ENCODE measurements at regions not wholly inside any gene's neighbourhood (a gene's known extent, or its start where the extent isn't known, plus 50 kb on each side); places are given as distances from the start of the nearest gene placed in this dataset.

DNA sequence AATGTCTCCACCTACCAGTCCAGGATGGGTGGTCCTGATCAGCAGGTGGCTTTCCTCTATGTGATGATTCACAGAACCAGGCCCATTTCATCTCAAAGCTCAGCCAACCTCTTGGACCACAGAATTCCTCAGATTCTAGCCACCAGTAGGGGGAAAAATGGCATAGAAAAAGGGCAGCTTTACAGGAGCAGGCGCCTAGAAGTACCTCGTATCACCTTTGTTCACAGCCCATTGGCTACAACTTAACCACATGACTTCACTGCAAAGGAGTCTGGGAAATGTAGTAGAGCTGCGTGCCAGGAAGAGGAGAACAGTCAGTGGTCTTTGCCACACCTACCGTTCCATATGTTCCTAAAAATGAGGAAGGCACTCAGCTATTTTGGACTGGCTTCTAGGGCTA, 62.8 kb upstream of the DTNA start:
- no peak for DNase-seq

DNA sequence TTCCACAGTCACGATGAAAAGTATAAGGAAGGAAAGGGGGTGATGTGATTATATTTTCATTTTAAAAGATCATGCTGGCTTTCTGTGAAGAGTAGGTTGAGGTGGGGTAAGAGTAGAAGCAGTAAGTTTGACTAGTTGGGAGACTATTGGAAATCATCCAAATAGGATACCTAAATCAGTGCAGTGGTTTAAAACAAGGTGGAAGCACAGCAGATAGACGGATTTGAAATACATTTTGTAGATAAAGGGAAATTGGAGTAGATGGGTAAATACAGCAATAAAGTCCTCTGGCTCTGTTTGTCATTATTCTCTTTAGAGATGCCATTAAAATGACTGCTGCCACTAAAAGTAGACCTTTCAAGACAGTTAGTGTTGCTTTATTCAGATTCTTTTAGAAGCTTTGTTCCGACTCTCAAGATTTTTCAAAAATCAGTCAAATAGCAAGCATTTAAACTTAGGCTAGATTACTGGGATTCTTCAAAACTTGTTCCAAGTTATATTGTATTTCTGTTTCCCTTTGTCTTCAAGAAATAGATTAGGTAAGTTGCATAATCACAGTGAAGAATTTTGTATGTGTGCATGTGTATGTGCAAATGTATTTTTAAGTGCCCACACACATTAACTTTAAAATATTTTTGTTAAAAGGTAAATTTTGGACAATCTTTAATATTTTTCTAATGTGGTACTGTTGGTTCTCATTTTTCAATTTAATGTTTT, 61.7 kb upstream of the DTNA start:
- no peak for DNase-seq

DNA sequence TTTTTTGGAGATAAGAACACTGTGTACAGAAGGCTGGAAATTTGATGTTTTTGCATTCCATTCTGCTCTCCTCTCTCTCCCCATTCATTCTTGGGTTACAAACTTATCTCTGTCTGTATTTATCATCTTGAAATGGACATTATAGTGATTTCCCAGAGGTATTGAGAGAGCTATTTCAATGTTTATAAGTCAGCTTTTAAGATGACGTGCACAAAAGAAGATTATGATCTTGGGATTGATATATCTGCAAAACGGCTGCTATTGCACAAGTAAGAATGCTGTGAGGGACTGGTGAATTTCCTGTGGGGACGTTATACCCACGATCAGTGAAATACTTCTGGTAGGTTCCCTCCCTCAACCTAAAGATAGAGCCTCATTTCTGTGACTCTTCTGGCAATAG, 61.0 kb upstream of the DTNA start:
- DNase-seq, result no peak

DNA sequence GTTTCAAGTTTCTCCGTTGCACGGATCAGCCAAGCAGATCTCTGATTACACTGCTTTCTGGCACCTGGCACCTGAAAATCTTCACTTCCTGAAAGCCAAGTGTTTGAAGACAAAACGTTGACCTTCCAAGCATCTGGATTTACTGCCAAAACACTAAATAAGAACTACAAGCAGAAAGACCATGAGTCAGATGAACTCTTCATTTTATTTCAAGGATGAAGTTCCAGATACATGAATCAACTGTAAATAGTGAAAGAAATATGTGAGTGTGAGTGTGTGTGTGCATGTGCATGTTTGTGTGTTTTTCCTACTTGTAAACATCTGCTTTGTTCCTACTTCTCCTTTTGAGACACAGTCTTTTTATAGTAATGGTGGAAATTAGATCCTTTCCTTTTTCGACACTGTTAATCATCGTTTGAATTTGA, 60.0 kb upstream of the DTNA start:
- DNase-seq, result no peak

DNA sequence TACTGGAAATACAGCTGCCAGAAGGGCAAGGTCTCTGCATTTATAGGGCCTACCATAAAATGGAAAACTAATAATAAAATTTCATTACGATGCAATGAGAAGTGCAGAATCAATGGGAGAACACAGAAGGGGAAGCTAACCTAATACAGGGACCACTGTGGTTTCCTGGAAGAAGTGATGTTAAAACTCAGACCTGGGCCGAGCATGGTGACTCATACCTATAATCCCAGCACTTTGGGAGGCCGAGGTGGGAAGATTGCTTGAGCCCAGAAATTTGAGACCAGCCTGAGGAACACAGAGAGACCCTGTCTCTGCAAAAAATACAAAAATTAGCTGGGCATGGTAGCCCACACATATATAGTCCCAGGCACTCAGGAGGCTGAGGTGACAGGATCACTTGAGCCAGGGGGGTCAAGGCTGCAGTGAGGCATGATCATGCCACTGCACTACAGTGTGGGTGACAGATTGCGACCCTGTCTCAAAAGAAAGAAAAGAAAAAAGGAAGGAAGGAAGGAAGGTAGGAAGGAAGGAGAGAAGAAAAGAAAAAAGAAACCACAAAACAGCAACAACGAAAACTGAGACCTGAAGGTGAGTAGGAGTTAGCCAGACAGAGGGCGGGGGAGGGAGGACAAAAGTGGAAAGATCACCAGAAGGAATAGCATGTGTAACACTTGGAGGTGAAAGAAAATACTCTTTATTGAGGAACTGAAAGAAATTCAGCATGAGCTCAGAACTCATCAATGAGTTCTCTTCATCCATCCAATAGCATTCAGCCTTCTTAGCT, 58.3 kb upstream of the DTNA start:
- DNase-seq, result no peak

DNA sequence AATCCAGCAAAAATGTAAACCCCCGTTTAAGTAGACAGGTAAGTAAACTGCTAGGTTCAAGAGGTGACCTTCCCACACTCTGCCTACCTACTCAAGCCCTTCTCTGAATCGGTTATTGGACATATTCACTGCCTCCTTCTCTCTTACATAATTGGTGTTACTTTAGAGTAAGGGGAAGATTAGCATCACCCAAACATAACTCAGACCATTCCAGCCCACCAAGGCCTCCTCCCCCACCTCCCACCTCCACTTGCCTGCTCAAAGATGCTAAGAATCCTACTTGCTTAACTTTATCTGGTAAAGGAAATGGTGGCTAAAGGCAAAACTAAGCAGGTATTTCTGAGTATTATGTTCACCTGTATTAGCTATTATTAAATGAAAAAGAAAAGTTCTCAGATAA, 55.0 kb upstream of the DTNA start:
- DNase-seq, result no peak

DNA sequence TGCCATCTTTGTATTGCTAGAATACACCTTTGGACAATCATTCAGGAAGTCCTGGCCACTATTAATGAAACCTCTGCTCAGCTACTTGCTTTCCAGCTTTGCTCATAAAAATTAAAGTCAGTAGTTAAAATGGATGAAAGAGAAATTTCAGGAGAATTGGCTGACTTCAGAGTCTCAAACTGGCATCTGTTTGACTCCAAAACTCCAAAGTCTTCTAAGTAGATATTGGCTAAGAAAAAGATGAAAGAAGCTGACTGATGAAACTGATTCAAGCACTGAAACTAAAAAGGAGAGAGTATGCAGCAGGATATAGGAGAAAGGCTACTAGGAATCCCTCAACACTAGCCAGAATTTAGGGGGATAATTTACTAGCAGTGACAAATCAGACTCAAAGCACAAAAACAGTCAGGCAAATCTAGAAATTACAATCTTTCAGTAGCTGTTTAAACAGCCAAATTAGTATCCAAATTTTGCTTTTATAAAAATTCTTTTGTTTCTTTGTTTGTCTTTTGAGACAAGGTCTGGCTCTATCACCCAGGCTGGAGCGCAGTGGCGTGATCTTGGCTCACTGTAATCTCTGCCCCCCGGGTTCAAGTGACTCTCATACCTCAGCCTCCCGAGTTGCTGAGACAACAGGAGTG, 52.1 kb upstream of the DTNA start:
- no peak for DNase-seq

DNA sequence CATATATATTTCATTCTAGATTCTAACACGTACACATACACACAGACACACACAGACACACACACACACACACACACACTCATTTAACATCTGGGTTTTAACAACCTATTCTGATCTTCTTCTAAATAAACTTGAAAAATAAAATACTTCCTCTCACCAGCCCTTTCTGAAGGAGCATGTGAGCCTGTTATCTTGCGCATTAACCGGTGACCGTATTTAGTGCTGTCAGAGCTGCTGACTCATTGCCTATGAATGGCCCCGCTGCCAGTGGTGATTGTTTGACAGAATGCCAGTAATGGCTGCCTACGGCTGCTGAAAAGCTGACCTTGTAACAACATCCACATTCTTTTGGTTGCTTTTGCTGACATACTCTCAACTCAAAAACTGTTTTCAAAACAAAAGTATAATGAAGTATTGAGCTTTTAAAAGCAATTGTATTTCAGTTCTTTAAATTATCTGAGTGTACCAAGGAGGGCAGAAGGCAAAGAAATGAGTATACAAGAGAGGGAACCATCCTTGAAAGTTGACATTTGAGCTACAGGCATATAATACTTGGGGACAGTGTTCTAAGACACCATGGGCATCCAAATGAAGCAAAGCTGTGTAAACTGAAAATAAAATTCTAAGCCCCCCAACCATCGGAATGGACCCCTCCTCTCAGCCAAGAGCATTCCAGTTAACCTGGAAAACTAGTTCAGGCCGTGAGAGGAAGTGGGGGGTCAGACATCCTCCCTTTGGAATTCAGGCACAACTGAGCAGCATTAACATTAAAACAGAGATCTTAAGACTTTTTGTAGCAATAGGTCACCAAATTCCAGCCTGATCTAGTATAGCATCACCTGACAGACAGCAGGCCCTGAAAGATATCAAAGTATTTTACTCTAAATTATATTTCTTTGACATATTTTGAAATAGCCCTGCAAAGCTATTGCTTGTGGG, 50.2 kb upstream of the DTNA start:
- DNase-seq, result no peak
